Lower lobe of right lung (tissue), 2 donors: ENCODE measurements at regions not wholly inside any gene's neighbourhood (a gene's known extent, or its start where the extent isn't known, plus 50 kb on each side); places are given as distances from the start of the nearest gene placed in this dataset.

Source experiments
- ATAC-seq, 2 donors: fragments of 200-7000 bp; cut with Tn5 transposase; one replicate each; pipeline ENCODE4 v1.9.1; 2020 to 2022; ENCODE audit warnings: mild to moderate bottlenecking in 2 of 2, moderate library complexity in 2 of 2
- DNase-seq: peaks from one replicate; pipeline ENCODE4 v3.0.0-alpha.2; 2020
- H3K27ac ChIP-seq: fragments of 200-600 bp; one replicate; pipeline ENCODE4 v1.8.0; 2022
- H3K27me3 ChIP-seq: fragments of 200-600 bp; one replicate; pipeline ENCODE4 v1.8.0; 2022; ENCODE audit warnings: low read depth
- H3K36me3 ChIP-seq: fragments of 200-600 bp; one replicate; pipeline ENCODE4 v1.8.0; 2022; ENCODE audit warnings: mild to moderate bottlenecking
- H3K4me1 ChIP-seq: fragments of 200-600 bp; one replicate; pipeline ENCODE4 v1.8.0; 2022
- H3K4me3 ChIP-seq: fragments of 200-600 bp; one replicate; pipeline ENCODE4 v1.8.0; 2022; ENCODE audit warnings: mild to moderate bottlenecking
- H3K9me3 ChIP-seq: fragments of 200-600 bp; one replicate; pipeline ENCODE4 v1.8.0; 2022
- intact Hi-C: fragments of 100-400 bp; cut with DNase I; formaldehyde crosslinking; loops from one replicate; pipeline ENCODE4 v1.11.0; 2022
- TF ChIP-seq, protein P1 (sequence below): fragments of 200-600 bp; IDR thresholded peaks from one replicate; pipeline ENCODE4 v1.8.0; 2022; ENCODE audit warnings: antibody characterized with exemption, mild to moderate bottlenecking
- donor health status: DM: no; HTN: yes; CAD: no; lungs with severe emphysema.

DNA sequence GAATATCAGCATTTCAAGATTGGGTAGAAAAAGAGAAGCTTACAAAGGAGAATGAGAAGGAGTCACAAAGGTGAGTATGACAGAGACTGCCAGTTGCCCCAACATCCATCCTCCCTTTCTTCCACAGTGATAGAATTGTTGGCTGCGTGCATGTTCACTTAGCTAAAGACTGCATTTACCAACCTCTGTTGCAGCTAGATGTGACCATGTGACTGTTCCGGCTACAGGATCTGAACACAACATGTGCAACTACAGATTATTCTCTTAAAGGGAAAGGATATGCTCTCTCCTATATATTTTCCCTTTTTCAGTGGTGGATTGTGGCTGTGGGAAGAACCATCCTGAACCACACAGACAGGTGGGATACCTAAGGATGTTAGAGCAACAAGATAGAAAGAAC is 60.5 kb upstream of the ZNRF2 start:
- no peak overlapping the region for H3K4me3 ChIP-seq
- no peak overlapping the region for H3K27ac ChIP-seq
- intact Hi-C loops = no loop called here
- no peak for ATAC-seq
- DNase-seq = no peak
- H3K9me3 ChIP-seq = no peaks in the 10 kb centered on the region
- H3K27me3 ChIP-seq = no peaks in the 10 kb centered on the region
- H3K4me1 ChIP-seq = peaks cover 28% of the 10 kb centered on the region
- TF ChIP-seq, protein P1, sequence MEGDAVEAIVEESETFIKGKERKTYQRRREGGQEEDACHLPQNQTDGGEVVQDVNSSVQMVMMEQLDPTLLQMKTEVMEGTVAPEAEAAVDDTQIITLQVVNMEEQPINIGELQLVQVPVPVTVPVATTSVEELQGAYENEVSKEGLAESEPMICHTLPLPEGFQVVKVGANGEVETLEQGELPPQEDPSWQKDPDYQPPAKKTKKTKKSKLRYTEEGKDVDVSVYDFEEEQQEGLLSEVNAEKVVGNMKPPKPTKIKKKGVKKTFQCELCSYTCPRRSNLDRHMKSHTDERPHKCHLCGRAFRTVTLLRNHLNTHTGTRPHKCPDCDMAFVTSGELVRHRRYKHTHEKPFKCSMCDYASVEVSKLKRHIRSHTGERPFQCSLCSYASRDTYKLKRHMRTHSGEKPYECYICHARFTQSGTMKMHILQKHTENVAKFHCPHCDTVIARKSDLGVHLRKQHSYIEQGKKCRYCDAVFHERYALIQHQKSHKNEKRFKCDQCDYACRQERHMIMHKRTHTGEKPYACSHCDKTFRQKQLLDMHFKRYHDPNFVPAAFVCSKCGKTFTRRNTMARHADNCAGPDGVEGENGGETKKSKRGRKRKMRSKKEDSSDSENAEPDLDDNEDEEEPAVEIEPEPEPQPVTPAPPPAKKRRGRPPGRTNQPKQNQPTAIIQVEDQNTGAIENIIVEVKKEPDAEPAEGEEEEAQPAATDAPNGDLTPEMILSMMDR = no peak
- no peaks in the 10 kb centered on the region for H3K36me3 ChIP-seq

DNA sequence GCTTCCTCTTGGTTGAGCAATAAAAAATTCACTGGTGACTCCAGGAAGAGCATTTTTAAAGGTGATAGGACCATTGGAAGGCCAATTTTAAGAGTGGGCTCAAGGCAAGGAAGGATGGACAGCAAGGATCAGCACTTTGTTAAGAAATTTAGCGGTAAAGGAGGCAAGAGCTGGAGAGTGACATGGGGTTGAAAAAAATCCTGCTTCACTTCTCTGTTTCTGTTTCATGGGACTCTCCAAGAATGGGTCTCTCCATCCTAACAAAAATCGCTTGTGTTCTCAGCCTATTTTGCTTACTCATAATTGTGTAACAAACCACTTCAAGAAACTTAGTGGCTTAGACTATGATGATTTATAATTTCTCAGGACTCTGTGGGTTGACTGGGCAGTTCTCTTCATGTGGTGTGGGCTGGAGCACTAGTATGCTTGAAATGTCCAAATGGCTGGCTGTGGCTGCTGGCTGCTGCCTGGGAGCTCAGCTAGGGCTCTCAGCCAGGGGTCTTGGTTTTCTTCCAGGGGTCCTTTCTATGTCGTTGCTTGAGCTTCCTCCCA is 59.8 kb upstream of the ZNRF2 start:
- H3K27ac ChIP-seq = peak overlapping the region; percentile 76
- H3K4me3 ChIP-seq = no peak overlapping the region
- no peaks in the 10 kb centered on the region for H3K36me3 ChIP-seq
- peaks cover 28% of the 10 kb centered on the region for H3K4me1 ChIP-seq
- ATAC-seq = peak; percentile 71 to 86
- TF ChIP-seq, protein P1 = no peak
- no peaks in the 10 kb centered on the region for H3K9me3 ChIP-seq
- H3K27me3 ChIP-seq = no peaks in the 10 kb centered on the region
- DNase-seq = peak; percentile 52
- intact Hi-C loops = no loop called here

- H3K4me3 ChIP-seq = peak overlapping the region; percentile 15
- intact Hi-C loops = no loop called here
- H3K27ac ChIP-seq = peak overlapping the region; percentile 76
- H3K27me3 ChIP-seq = no peaks in the 10 kb centered on the region
- H3K36me3 ChIP-seq = no peaks in the 10 kb centered on the region
- H3K9me3 ChIP-seq = no peaks in the 10 kb centered on the region
- H3K4me1 ChIP-seq = peaks cover 28% of the 10 kb centered on the region
- DNase-seq (peak; percentile 84), ATAC-seq (peak; percentile 94 to 95)
- TF ChIP-seq, protein P1 = no peak
These were observed 58.4 kb upstream of the ZNRF2 start for GRCh38 chr7:30225863-30226613.

GRCh38 chr7:30226614-30227268 is 57.7 kb upstream of the ZNRF2 start:
- H3K27me3 ChIP-seq = no peaks in the 10 kb centered on the region
- intact Hi-C loops = no loop called here
- TF ChIP-seq, protein P1 = peak; percentile 35
- H3K4me1 ChIP-seq = peaks cover 28% of the 10 kb centered on the region
- no peaks in the 10 kb centered on the region for H3K36me3 ChIP-seq
- no peak overlapping the region for H3K4me3 ChIP-seq
- DNase-seq = peak; percentile 51
- peak; percentile 50 to 80 for ATAC-seq
- no peaks in the 10 kb centered on the region for H3K9me3 ChIP-seq
- peak overlapping the region; percentile 76 for H3K27ac ChIP-seq

DNA sequence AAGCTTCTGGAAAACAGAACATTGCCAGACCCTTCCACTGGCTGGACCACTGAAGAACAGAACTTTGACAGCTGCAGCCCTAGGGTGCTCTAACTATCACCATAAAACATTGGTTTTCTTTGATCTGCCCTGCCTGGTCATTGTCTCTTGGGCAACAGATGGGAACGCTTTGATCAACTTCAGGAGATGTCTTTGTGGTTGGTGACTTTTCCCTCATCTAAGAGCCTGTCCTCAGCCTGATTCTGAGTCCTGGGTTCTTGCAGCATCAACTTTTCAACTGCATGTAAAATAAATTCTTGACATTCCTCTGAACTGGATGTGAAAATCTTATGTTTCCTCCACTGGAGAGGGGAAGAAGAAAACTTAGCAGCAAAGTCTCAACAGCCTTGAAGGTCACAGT is 53.1 kb upstream of the ZNRF2 start:
- Histone ChIP-seq H3K9me3 (no peaks in the 10 kb centered on the region), H3K4me1 (peaks cover 9% of the 10 kb centered on the region), H3K27me3 (no peaks in the 10 kb centered on the region), H3K4me3 (no peak overlapping the region), H3K27ac (no peak overlapping the region), H3K36me3 (no peaks in the 10 kb centered on the region)
- DNase-seq (no peak), ATAC-seq (no peak)
- intact Hi-C loops = no loop called here
- TF ChIP-seq, protein P1 = no peak
